ENCODE measurements at regions not wholly inside any gene's neighbourhood (a gene's known extent, or its start where the extent isn't known, plus 50 kb on each side); places are given as distances from the start of the nearest gene placed in this dataset.

DNA sequence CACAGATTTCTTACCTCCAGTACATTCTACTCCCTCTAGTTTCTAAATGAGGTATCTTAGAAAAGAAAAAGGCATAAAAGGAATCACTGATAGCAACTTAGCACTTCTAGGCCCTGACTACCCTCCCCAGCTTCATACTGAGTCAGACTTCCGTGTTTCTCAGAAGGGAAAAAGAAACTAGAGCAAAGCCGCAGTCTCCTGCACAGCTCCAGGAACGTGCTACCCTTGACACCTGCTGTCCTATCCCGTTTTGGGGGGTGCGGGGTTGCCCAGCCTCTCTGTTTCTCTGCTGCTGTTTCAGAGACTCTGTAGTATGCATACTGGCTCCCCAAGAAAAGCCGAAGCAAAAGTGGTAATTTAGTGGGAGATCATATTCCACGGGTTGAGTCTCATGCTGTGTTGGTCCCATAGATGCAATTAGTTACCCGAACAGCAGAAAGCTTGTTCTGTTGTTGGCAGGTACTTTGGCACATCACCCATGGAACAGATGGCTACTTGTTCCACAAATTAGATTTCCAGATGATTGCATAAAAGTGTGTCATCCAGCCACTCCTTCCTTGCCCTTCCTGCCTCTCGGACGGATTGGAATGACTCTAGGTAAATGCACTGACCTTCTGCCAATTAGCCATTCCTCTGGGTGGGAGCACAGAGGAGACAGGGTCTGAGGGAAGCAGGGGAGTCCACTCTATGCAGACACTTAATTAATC is 438.1 kb downstream of the FUT8 start:
- TF ChIP-seq, protein P1, sequence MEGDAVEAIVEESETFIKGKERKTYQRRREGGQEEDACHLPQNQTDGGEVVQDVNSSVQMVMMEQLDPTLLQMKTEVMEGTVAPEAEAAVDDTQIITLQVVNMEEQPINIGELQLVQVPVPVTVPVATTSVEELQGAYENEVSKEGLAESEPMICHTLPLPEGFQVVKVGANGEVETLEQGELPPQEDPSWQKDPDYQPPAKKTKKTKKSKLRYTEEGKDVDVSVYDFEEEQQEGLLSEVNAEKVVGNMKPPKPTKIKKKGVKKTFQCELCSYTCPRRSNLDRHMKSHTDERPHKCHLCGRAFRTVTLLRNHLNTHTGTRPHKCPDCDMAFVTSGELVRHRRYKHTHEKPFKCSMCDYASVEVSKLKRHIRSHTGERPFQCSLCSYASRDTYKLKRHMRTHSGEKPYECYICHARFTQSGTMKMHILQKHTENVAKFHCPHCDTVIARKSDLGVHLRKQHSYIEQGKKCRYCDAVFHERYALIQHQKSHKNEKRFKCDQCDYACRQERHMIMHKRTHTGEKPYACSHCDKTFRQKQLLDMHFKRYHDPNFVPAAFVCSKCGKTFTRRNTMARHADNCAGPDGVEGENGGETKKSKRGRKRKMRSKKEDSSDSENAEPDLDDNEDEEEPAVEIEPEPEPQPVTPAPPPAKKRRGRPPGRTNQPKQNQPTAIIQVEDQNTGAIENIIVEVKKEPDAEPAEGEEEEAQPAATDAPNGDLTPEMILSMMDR (IDR thresholded peaks at IDR 0.05; ENCODE audit: control insufficient read depth, insufficient read depth, low read depth, low read length, missing control alignments), result no peak
- H3K4me3 ChIP-seq (ENCODE audit: control insufficient read depth, low read depth, low read length), result no peak overlapping the region
- no peak for DNase-seq (ENCODE audit: low read depth)

DNA sequence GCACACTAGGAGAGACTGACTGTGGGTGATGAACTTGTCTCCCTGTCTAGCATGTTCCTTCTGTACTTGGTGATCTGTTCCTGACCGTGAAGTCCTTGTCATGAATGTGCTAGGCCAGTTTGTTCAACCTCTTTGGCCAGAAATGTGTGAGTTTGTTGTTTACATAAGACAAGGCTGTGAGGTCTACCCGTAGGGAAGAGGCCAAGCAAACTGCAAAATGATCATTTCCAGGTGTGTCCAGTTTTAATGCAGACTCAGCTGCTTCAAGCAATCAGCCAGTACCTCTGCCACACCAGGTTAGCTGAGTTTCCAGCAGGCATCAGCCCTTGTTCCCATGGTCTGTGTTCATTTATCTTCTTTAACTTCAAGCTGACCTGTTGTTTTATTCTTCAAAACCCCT is 440.2 kb downstream of the FUT8 start:
- DNase-seq (ENCODE audit: low read depth), result no peak
- no peak overlapping the region for H3K4me3 ChIP-seq (ENCODE audit: control insufficient read depth, low read depth, low read length)
- TF ChIP-seq, protein P1 (IDR thresholded peaks at IDR 0.05; ENCODE audit: control insufficient read depth, insufficient read depth, low read depth, low read length, missing control alignments), result no peak

DNA sequence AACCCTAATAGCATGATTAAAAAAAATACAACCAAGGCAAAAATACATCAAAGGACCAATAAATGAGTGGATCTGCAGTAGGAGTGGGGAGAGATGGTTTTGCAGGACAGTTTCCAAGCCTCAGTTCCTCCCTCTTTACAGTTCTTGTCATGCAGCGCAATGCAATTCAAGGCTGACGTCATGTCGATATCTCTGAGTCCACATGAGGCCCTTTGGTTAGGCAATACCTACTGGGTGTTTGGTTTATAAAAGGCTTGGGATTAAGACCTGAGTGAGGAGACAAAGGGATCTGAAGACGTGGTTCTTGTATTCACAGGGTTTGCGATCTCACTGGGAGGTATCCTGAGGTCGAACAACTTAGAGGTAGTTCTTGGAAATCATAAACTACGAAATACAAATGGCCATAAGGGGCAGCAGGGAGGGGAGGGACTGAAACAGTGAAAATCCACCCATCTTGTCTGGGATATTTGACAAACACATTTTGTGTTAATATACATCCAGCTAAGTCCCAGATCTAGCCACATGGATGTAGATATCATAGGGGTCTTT is 441.0 kb downstream of the FUT8 start:
- no peak overlapping the region for H3K4me3 ChIP-seq (ENCODE audit: control insufficient read depth, low read depth, low read length)
- TF ChIP-seq, protein P1 (IDR thresholded peaks at IDR 0.05; ENCODE audit: control insufficient read depth, insufficient read depth, low read depth, low read length, missing control alignments), result no peak
- no peak for DNase-seq (ENCODE audit: low read depth)

DNA sequence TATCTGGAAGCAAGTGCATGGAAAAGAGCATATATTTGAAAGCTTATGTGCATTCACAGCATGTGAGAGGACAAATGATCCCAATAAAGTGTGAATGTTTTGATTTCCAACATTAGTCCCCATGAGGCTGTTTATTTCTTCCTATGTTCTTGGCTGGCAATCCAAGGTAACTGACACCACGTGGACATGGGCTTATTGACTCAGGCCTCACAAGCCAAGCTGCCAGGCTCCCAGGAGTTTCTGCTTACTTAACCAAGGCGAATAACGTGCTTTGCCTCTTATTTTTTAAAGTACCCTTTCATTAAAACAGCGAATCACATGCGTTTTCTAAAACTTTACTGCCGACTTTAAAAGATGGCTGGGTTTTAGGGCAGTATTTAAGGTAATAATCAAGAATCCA is 441.7 kb downstream of the FUT8 start:
- TF ChIP-seq, protein P1 (IDR thresholded peaks at IDR 0.05; ENCODE audit: control insufficient read depth, insufficient read depth, low read depth, low read length, missing control alignments), result no peak
- DNase-seq (ENCODE audit: low read depth), result no peak
- no peak overlapping the region for H3K4me3 ChIP-seq (ENCODE audit: control insufficient read depth, low read depth, low read length)

DNA sequence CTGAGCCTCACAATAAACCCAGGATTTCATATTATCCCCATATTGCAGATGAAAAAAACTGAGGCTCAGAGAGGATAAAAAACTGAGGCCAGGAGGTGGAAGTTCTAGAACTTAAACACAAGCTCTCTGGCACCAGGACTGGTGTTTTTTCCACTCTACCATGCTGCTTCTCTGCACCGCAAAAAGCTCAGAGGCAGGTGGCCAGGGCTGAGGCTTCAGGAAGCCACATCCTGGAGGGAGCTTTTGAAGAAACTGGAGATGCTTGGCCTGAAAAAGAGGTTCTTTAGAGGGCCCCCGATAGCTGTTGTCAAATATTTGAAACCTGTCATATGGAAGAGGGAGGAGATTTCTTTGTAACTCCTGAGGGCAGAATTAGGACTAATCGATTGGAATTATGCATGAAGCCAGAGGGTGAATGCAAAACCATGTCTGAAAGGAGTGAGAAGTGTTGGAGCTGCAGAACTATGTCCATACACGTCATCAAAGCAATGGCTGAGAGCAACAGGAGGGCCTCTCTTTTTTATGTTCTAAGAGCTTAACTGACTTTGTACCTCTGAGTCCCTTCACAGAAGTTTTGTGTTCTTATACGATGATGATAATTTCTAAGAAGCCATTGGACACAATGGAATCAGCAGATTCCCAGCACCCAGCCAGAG is 448.6 kb downstream of the FUT8 start:
- TF ChIP-seq, protein P1 (IDR thresholded peaks at IDR 0.05; ENCODE audit: control insufficient read depth, insufficient read depth, low read depth, low read length, missing control alignments), result no peak
- H3K4me3 ChIP-seq (ENCODE audit: control insufficient read depth, low read depth, low read length), result no peak overlapping the region
- no peak for DNase-seq (ENCODE audit: low read depth)

DNA sequence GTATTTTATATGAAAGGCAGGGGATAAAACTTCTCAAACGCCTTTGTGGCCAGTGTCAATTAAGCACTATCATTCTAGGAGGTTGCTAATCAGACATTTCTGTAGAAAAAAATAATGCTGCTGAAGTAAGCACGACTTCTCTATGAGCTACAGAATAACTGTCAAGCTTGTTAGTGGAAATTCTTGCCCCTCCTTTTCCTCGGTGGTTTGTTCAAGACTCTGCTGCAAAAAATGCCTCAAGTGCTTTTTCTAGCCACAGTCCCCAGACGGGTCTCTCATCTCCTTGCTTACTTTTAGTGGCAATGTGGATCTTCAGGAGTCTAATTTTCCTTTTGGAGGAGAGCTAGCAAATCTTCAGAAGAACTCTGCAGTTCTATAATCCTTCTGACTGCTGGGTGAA is 452.0 kb downstream of the FUT8 start:
- no peak overlapping the region for H3K4me3 ChIP-seq (ENCODE audit: control insufficient read depth, low read depth, low read length)
- TF ChIP-seq, protein P1 (IDR thresholded peaks at IDR 0.05; ENCODE audit: control insufficient read depth, insufficient read depth, low read depth, low read length, missing control alignments), result no peak
- no peak for DNase-seq (ENCODE audit: low read depth)

Data from AG09309 (cell line).